ENCODE measurements at regions not wholly inside any gene's neighbourhood (a gene's known extent, or its start where the extent isn't known, plus 50 kb on each side); places are given as distances from the start of the nearest gene placed in this dataset.

- no peak overlapping the region for H3K4me3 Mint-ChIP-seq (ENCODE audit: low read depth, unreplicated experiment)
- CTCF ChIA-PET, result no interaction called here
- no peaks in the 10 kb centered on the region for H3K4me1 Mint-ChIP-seq (ENCODE audit: low read depth, unreplicated experiment)
- no peak for DNase-seq
- no TSS peak for BruUV-seq (replicated peaks)
- peaks cover 13% of the 10 kb centered on the region for H3K9me3 Mint-ChIP-seq (ENCODE audit: low read depth, unreplicated experiment)
- H3K27ac Mint-ChIP-seq (ENCODE audit: unreplicated experiment), result no peak overlapping the region
- TF ChIP-seq CTCF (IDR thresholded peaks at IDR 0.05; ENCODE audit: unreplicated experiment), result no peak
- no peaks in the 10 kb centered on the region for H3K27me3 Mint-ChIP-seq (ENCODE audit: unreplicated experiment)
- intact Hi-C loops (cut with micrococcal nuclease; ENCODE audit: unreplicated experiment), result no loop called here
- H3K36me3 Mint-ChIP-seq (ENCODE audit: insufficient read depth, unreplicated experiment), result no peaks in the 10 kb centered on the region
Observed at GRCh38 chr11:29913352-29913751, 103.5 kb downstream of the KCNA4 start.

DNA sequence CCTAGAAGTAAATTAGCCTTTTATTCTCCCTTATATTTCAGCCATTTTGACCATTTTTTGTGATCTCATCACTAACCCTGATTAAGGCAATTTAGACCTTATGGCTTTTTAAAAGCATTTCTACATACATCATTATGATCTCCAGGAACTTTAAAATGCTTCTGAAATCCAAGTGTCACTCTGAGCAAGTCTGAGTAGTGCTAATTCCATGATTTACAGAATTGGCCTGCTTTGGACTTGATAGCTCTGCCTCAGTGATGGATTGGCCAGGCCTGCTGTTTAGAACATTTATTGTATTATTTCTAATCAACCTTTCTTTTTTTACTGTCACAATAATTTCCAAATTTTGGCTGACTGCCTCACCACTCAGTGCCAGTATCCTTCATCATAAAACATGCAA, 116.4 kb downstream of the KCNA4 start:
- H3K27ac Mint-ChIP-seq (ENCODE audit: unreplicated experiment), result no peak overlapping the region
- no peaks in the 10 kb centered on the region for H3K4me1 Mint-ChIP-seq (ENCODE audit: low read depth, unreplicated experiment)
- peaks cover 6% of the 10 kb centered on the region for H3K9me3 Mint-ChIP-seq (ENCODE audit: low read depth, unreplicated experiment)
- no peaks in the 10 kb centered on the region for H3K36me3 Mint-ChIP-seq (ENCODE audit: insufficient read depth, unreplicated experiment)
- TF ChIP-seq CTCF (IDR thresholded peaks at IDR 0.05; ENCODE audit: unreplicated experiment), result no peak
- intact Hi-C loops (cut with micrococcal nuclease; ENCODE audit: unreplicated experiment), result no loop called here
- no TSS peak for BruUV-seq (replicated peaks)
- DNase-seq, result no peak
- no peaks in the 10 kb centered on the region for H3K27me3 Mint-ChIP-seq (ENCODE audit: unreplicated experiment)
- CTCF ChIA-PET, result no interaction called here
- no peak overlapping the region for H3K4me3 Mint-ChIP-seq (ENCODE audit: low read depth, unreplicated experiment)

- Mint-ChIP-seq H3K4me1 (ENCODE audit: low read depth, unreplicated experiment) (no peaks in the 10 kb centered on the region), H3K27me3 (ENCODE audit: unreplicated experiment) (no peaks in the 10 kb centered on the region), H3K4me3 (ENCODE audit: low read depth, unreplicated experiment) (no peak overlapping the region), H3K9me3 (ENCODE audit: low read depth, unreplicated experiment) (peaks cover 16% of the 10 kb centered on the region), H3K27ac (ENCODE audit: unreplicated experiment) (no peak overlapping the region), H3K36me3 (ENCODE audit: insufficient read depth, unreplicated experiment) (no peaks in the 10 kb centered on the region)
- DNase-seq, result no peak
- no TSS peak for BruUV-seq (replicated peaks)
- CTCF ChIA-PET, result interaction anchor here (0.7 to 1.0 kb wide), 2 partner anchors 14 to 67 kb away, joined by 3 read pairs; no protein-coding TSS in a partner anchor
- intact Hi-C loops (cut with micrococcal nuclease; ENCODE audit: unreplicated experiment), result no loop called here
- TF ChIP-seq CTCF (IDR thresholded peaks at IDR 0.05; ENCODE audit: unreplicated experiment), result no peak
Observed at GRCh38 chr11:29879560-29879959, 137.3 kb downstream of the KCNA4 start.

DNA sequence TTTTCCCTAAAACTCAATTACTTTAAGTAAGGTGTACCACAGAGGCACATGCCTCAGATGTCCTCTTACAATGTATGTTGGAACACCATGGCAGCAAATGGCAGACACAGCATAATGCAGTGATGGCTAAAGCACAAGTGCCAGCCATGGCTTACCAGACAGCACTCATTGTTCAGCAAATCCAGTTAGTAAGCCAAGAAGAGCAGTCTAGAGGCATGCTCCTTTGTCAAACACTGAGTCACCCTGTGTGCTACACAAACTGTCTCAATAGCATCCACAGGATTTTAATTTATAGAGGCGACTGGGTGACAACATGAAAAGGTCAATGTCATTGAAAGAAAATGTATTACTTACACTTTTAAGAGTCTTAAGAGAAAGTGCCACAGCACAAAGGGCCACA, 140.6 kb downstream of the KCNA4 start:
- TF ChIP-seq CTCF (IDR thresholded peaks at IDR 0.05; ENCODE audit: unreplicated experiment), result no peak
- no peak for DNase-seq
- Mint-ChIP-seq H3K36me3 (ENCODE audit: insufficient read depth, unreplicated experiment) (no peaks in the 10 kb centered on the region), H3K4me1 (ENCODE audit: low read depth, unreplicated experiment) (no peaks in the 10 kb centered on the region), H3K27me3 (ENCODE audit: unreplicated experiment) (no peaks in the 10 kb centered on the region), H3K9me3 (ENCODE audit: low read depth, unreplicated experiment) (peaks cover 24% of the 10 kb centered on the region), H3K27ac (ENCODE audit: unreplicated experiment) (no peak overlapping the region), H3K4me3 (ENCODE audit: low read depth, unreplicated experiment) (no peak overlapping the region)
- no TSS peak for BruUV-seq (replicated peaks)
- intact Hi-C loops (cut with micrococcal nuclease; ENCODE audit: unreplicated experiment), result no loop called here
- CTCF ChIA-PET, result no interaction called here

DNA sequence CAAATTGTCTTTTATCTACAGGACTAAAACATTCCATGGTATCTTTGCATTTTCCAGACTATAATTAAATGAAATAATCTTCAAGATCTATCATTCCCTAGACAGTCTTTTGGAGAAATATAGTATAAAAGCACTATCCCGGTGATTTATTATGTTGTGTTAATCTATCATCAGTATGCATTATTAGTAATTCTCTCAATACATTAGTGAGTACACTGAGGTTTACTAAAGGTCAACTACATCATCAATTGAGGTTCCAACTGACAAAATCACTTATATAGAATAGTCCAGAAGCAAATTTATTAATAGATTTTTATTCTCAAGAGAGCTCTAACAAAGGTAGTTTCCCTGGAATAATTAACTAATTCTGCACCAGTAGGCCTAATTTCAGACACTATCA, 169.6 kb downstream of the KCNA4 start:
- intact Hi-C loops (cut with micrococcal nuclease; ENCODE audit: unreplicated experiment), result no loop called here
- H3K27me3 Mint-ChIP-seq (ENCODE audit: unreplicated experiment), result no peaks in the 10 kb centered on the region
- no peak for TF ChIP-seq CTCF (IDR thresholded peaks at IDR 0.05; ENCODE audit: unreplicated experiment)
- H3K4me3 Mint-ChIP-seq (ENCODE audit: low read depth, unreplicated experiment), result no peak overlapping the region
- no peaks in the 10 kb centered on the region for H3K4me1 Mint-ChIP-seq (ENCODE audit: low read depth, unreplicated experiment)
- H3K27ac Mint-ChIP-seq (ENCODE audit: unreplicated experiment), result no peak overlapping the region
- DNase-seq, result no peak
- H3K36me3 Mint-ChIP-seq (ENCODE audit: insufficient read depth, unreplicated experiment), result no peaks in the 10 kb centered on the region
- H3K9me3 Mint-ChIP-seq (ENCODE audit: low read depth, unreplicated experiment), result peaks cover 13% of the 10 kb centered on the region
- BruUV-seq (replicated peaks), result no TSS peak
- CTCF ChIA-PET, result no interaction called here

Measured in Calu3 (cell line).